HepG2 (cell line): ENCODE measurements at regions not wholly inside any gene's neighbourhood (a gene's known extent, or its start where the extent isn't known, plus 50 kb on each side); places are given as distances from the start of the nearest gene placed in this dataset.

ENCODE experiments used
- ATAC-seq: fragments of 200-7000 bp; cut with Tn5 transposase; 3 replicates; pipeline ENCODE4 v1.9.1; 2020; ENCODE audit warnings: mild to moderate bottlenecking, moderate library complexity
- BruUV-seq: library from RNA; stranded (reverse); fragments of 400-500 nt; replicated peaks from 2 replicates; lab custom pipeline; 2021; lab: Mats Ljungman, UMichigan
- CTCF ChIA-PET: fragments of 300-600 bp; formaldehyde crosslinking; extraction: SDS; loops from one replicate; lab custom pipeline; 2021; ENCODE audit warnings: low total read pairs, inconsistent platforms, low intra/inter-chr PET ratio; lab: Yijun Ruan, JAX
- POLR2A ChIA-PET: fragments of 350-600 bp; sonication (Branson Sonifier 250); formaldehyde crosslinking; loops from one replicate; lab custom pipeline; 2020; ENCODE audit warnings: antibody characterized with exemption, inconsistent platforms; lab: Yijun Ruan, JAX
- DNase-seq: peaks from one replicate; pipeline ENCODE4 v3.0.0-alpha.2; 2015; ENCODE audit warnings: low spot score
- FAIRE-seq: peaks from 3 replicates; lab custom pipeline; 2011; peaks lifted over from hg19 to GRCh38; lab: Jason Lieb, UNC
- H2AFZ ChIP-seq: one replicate; pipeline ENCODE4 v1.6.1; 2011; ENCODE audit warnings: low read length, inconsistent platforms
- H3K27ac ChIP-seq: fragments of 300-600 bp; 3 replicates; pipeline ENCODE4 v1.8.0; 2011; ENCODE audit warnings: mixed run types, mild to moderate bottlenecking, mixed read lengths, low read length, inconsistent platforms; ENCODE audit not compliant: insufficient read depth; ENCODE audit errors: extremely low read length
- H3K27me3 ChIP-seq, 2 experiments: fragments of 200-600 bp in 1 of 2; 2 replicates in 1 of 2; 3 replicates in 1 of 2; pipeline versions ENCODE4 v1.6.0 to v1.8.0; 2011; ENCODE audit warnings: low read length in 2 of 2, mild to moderate bottlenecking in 2 of 2, moderate library complexity in 2 of 2, inconsistent platforms in 1 of 2; ENCODE audit not compliant: insufficient read depth in 2 of 2, control insufficient read depth in 1 of 2
- H3K36me3 ChIP-seq, 2 experiments: fragments of 200-600 bp in 1 of 2; replicated peaks in 1 of 2; 2 replicates in 1 of 2; 3 replicates in 1 of 2; pipeline versions ENCODE4 v1.5.1 to v1.8.0; 2011; ENCODE audit warnings: low read length in 2 of 2, inconsistent platforms in 1 of 2; ENCODE audit not compliant: insufficient read depth in 2 of 2, control insufficient read depth in 1 of 2
- H3K4me1 ChIP-seq: 2 replicates; pipeline ENCODE4 v1.5.1; 2012; ENCODE audit warnings: low read length, inconsistent platforms; ENCODE audit not compliant: insufficient read depth
- H3K4me2 ChIP-seq: 2 replicates; pipeline ENCODE4 v1.6.0; 2011; ENCODE audit warnings: low read depth, low read length, inconsistent platforms
- H3K4me3 ChIP-seq, 3 experiments: fragments of 200-600 bp in 1 of 3; sonication (generic), shearing (Covaris generic) in 1 of 3; replicated peaks in 1 of 3; 2 replicates each; pipeline ENCODE4 v1.5.1; 2011 to 2016; ENCODE audit warnings: low read length in 3 of 3, inconsistent platforms in 2 of 3, low read depth in 2 of 3, mild to moderate bottlenecking in 2 of 3, control low read depth in 1 of 3, mixed read lengths in 1 of 3; ENCODE audit not compliant: insufficient read depth in 1 of 3
- H3K79me2 ChIP-seq: one replicate; pipeline ENCODE4 v1.6.1; 2011; ENCODE audit warnings: low read length, inconsistent platforms; ENCODE audit not compliant: insufficient read depth
- H3K9ac ChIP-seq: 2 replicates; pipeline ENCODE4 v1.6.0; 2011; ENCODE audit warnings: mild to moderate bottlenecking, low read depth, low read length, inconsistent platforms; ENCODE audit not compliant: insufficient read depth
- H3K9me3 ChIP-seq: 2 replicates; pipeline ENCODE4 v1.5.1; 2012; ENCODE audit warnings: mild to moderate bottlenecking, low read length
- H4K20me1 ChIP-seq: 2 replicates; pipeline ENCODE4 v1.6.0; 2011; ENCODE audit warnings: inconsistent platforms, mild to moderate bottlenecking, low read length, moderate library complexity; ENCODE audit not compliant: insufficient read depth
- ATF7 ChIP-seq, 2 experiments: fragments of 450-650 bp in 1 of 2; sonication (generic) in 1 of 2; formaldehyde crosslinking in 1 of 2; IDR thresholded peaks; 2 replicates each; pipeline versions ENCODE4 v1.4.0 to v1.6.1; 2016 to 2020; ENCODE audit warnings: antibody characterized with exemption in 1 of 2, mild to moderate bottlenecking in 1 of 2, missing genetic modification reagents in 1 of 2
- CREB1 ChIP-seq, 2 experiments: fragments of 450-650 bp in 1 of 2; IDR thresholded peaks; 2 replicates each; pipeline ENCODE4 v1.6.1; 2016 to 2017; ENCODE audit warnings: control low read depth in 1 of 2, mild to moderate bottlenecking in 1 of 2, missing compliant biosample characterization in 1 of 2, missing genetic modification characterization in 1 of 2
- ZBTB38 ChIP-seq: sonication (generic); formaldehyde crosslinking; IDR thresholded peaks from 2 replicates; pipeline ENCODE4 v1.5.1; 2020; ENCODE audit warnings: mild to moderate bottlenecking, missing genetic modification reagents
- ZBTB49 ChIP-seq: sonication (generic); formaldehyde crosslinking; IDR thresholded peaks from 2 replicates; pipeline ENCODE4 v1.4.0; 2020; ENCODE audit warnings: missing genetic modification reagents, borderline replicate concordance
- ZNF614 ChIP-seq: IDR thresholded peaks from 2 replicates; pipeline ENCODE4 v1.6.1; 2018; ENCODE audit warnings: missing biosample characterization, missing genetic modification reagents, inconsistent platforms, borderline replicate concordance
- ZNF792 ChIP-seq: IDR thresholded peaks from 2 replicates; pipeline ENCODE4 v1.6.1; 2016
- WGBS: methylation state at CpG from one replicate; pipeline ENCODE4 v1.1.6; 2017; ENCODE audit warnings: low lambda C conversion rate; 5-methylcytosine and 5-hydroxymethylcytosine counted together
- in situ Hi-C: cut with HindIII; loops from 2 replicates; pipeline ENCODE4 v1.10.0; 2017; ENCODE audit warnings: low pct_unique_long_range_greater_than_20kb; ENCODE audit not compliant: extremely low pct_ligation_motif_present
- intact Hi-C: fragments of 100-400 bp; cut with micrococcal nuclease; formaldehyde crosslinking; loops from one replicate; pipeline ENCODE4 v1.10.0; 2022; ENCODE audit not compliant: unreplicated experiment
- TF ChIP-seq, protein P1 (sequence below): sonication (generic); formaldehyde crosslinking; IDR thresholded peaks from 2 replicates; pipeline ENCODE4 v1.4.0; 2020; ENCODE audit warnings: missing genetic modification reagents

DNA sequence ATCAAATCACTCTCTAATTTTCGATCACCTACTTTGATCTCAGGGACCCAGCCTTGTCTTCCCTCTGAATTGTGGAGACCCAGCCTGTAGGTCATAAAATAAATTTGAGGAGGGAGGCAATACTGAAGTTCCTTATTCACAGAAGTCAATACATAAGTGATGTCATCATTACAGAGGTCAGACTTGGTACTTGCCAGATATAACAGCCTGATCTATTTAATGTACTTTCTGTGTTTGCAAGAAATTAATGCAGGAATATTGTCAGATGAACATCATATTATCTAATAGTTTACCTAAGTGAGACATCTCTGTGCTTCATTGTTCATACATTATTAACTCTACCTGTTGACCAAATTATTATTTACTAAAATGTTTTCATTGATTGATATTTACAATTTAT, 105.6 kb downstream of the GPAM start:
- CTCF ChIA-PET = no interaction called here

DNA sequence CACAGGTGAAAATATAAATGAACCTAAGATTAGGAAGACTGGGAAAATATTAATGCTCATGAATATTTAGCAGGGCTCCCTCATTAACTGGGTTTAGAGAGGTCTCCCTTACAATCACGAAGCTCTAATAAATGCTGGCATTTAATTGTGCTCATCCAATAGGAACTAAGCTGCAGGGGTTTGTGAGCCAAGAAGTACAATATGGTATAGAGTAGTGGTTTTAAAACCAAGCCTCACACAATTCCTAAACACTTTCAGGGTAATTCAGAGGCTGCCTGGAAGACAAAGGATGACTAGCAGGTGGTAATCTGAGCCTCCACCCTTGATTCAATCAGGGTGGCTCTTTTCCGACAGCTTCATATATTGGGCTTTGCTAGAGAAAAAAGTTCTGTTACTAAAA, 103.3 kb downstream of the GPAM start:
- BruUV-seq = no TSS peak
- ChIA-PET CTCF (no interaction called here), POLR2A (no interaction called here)
- FAIRE-seq = no peak
- Histone ChIP-seq H3K4me3 (no peak overlapping the region), H4K20me1 (no peaks in the 10 kb centered on the region), H3K4me1 (no peaks in the 10 kb centered on the region), H3K27me3 (no peaks in the 10 kb centered on the region), H2AFZ (no peak overlapping the region), H3K9me3 (no peaks in the 10 kb centered on the region), H3K79me2 (no peaks in the 10 kb centered on the region), H3K36me3 (no peaks in the 10 kb centered on the region), H3K27ac (no peak overlapping the region), H3K9ac (no peak overlapping the region), H3K4me2 (no peak overlapping the region)
- ATAC-seq = no peak
- TF ChIP-seq ZBTB49 (CRISPR knock-in tag) = no peak
- TF ChIP-seq ZNF614 (CRISPR knock-in tag) = no peak
- TF ChIP-seq, protein P1, sequence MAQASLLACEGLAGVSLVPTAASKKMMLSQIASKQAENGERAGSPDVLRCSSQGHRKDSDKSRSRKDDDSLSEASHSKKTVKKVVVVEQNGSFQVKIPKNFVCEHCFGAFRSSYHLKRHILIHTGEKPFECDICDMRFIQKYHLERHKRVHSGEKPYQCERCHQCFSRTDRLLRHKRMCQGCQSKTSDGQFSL (CRISPR knock-in tag) = no peak
- 44% methylated on average over 2 of the region's 2 CpGs for WGBS
- in situ Hi-C loops = no loop called here
- no peak for DNase-seq
- intact Hi-C loops = no loop called here

More for the DNA sequence above, 105.6 kb downstream of the GPAM start:
- Histone ChIP-seq H3K36me3 (no peaks in the 10 kb centered on the region), H3K9ac (no peak overlapping the region), H3K4me1 (no peaks in the 10 kb centered on the region), H3K79me2 (no peaks in the 10 kb centered on the region), H3K4me3 (no peak overlapping the region), H2AFZ (no peak overlapping the region), H3K4me2 (no peak overlapping the region), H3K27ac (no peak overlapping the region), H3K9me3 (no peaks in the 10 kb centered on the region), H4K20me1 (no peaks in the 10 kb centered on the region), H3K27me3 (no peaks in the 10 kb centered on the region)
- TF ChIP-seq ZBTB38 (CRISPR knock-in tag) = no peak
- peak; percentile 78 for TF ChIP-seq ATF7 (IDR thresholded peaks at IDR 0.05)
- no peak for TF ChIP-seq ATF7 (CRISPR knock-in tag; IDR thresholded peaks at IDR 0.05)
- TF ChIP-seq CREB1 (IDR thresholded peaks at IDR 0.05) = 0 out of 2 replicates have a peak, but pooled peaks have one; percentile 2
- no peak for TF ChIP-seq CREB1 (CRISPR knock-in tag; IDR thresholded peaks at IDR 0.05)
- no peak for TF ChIP-seq ZNF792 (CRISPR knock-in tag)
- BruUV-seq = no TSS peak
- no peak for ATAC-seq
- intact Hi-C loops = no loop called here
- POLR2A ChIA-PET = no interaction called here
- no peak for FAIRE-seq
- in situ Hi-C loops = no loop called here
- no peak for DNase-seq
- WGBS = 29% methylated on average over 1 of the region's 1 CpG
